SK-N-SH (cell line): ENCODE measurements at regions not wholly inside any gene's neighbourhood (a gene's known extent, or its start where the extent isn't known, plus 50 kb on each side); places are given as distances from the start of the nearest gene placed in this dataset.

Experiments
- POLR2AphosphoS5 ChIP-seq: IDR thresholded peaks from 2 replicates; pipeline ENCODE4 v1.6.1; 2012; ENCODE audit warnings: low read depth, low read length
- REST ChIP-seq: IDR thresholded peaks from 2 replicates; pipeline ENCODE4 v1.6.1; 2012; ENCODE audit warnings: mild to moderate bottlenecking, low read depth, low read length, moderate library complexity

GRCh38 chr4:188779581-188779980, 640.3 kb downstream of the TRIML1 start:
- TF ChIP-seq POLR2AphosphoS5 (no peak), REST (no peak)
